Panc1 (cell line): ENCODE measurements at regions not wholly inside any gene's neighbourhood (a gene's known extent, or its start where the extent isn't known, plus 50 kb on each side); places are given as distances from the start of the nearest gene placed in this dataset.

ENCODE experiments used
- CTCF ChIP-seq: fragments of 450-650 bp; IDR thresholded peaks from 2 replicates; pipeline ENCODE4 v1.5.1; 2017; ENCODE audit warnings: mild to moderate bottlenecking
- TF ChIP-seq, protein P1 (sequence below), 2 experiments: IDR thresholded peaks; 2 replicates each; pipeline ENCODE4 v1.6.1; 2011 to 2012; ENCODE audit warnings: low read depth in 2 of 2, control low read depth in 1 of 2, low read length in 1 of 2, mild to moderate bottlenecking in 1 of 2, moderate library complexity in 1 of 2; ENCODE audit not compliant: insufficient read depth in 1 of 2

- TF ChIP-seq CTCF = no peak
- TF ChIP-seq, protein P1, sequence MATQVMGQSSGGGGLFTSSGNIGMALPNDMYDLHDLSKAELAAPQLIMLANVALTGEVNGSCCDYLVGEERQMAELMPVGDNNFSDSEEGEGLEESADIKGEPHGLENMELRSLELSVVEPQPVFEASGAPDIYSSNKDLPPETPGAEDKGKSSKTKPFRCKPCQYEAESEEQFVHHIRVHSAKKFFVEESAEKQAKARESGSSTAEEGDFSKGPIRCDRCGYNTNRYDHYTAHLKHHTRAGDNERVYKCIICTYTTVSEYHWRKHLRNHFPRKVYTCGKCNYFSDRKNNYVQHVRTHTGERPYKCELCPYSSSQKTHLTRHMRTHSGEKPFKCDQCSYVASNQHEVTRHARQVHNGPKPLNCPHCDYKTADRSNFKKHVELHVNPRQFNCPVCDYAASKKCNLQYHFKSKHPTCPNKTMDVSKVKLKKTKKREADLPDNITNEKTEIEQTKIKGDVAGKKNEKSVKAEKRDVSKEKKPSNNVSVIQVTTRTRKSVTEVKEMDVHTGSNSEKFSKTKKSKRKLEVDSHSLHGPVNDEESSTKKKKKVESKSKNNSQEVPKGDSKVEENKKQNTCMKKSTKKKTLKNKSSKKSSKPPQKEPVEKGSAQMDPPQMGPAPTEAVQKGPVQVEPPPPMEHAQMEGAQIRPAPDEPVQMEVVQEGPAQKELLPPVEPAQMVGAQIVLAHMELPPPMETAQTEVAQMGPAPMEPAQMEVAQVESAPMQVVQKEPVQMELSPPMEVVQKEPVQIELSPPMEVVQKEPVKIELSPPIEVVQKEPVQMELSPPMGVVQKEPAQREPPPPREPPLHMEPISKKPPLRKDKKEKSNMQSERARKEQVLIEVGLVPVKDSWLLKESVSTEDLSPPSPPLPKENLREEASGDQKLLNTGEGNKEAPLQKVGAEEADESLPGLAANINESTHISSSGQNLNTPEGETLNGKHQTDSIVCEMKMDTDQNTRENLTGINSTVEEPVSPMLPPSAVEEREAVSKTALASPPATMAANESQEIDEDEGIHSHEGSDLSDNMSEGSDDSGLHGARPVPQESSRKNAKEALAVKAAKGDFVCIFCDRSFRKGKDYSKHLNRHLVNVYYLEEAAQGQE (IDR thresholded peaks at IDR 0.05; ENCODE audit: insufficient read depth in 1 of 2, low read depth in 2 of 2, low read length in 1 of 2) = no peak
Observed at GRCh38 chr12:111255261-111255660, 113.6 kb downstream of the PHETA1 start.
